H9 (cell line): ENCODE measurements at regions not wholly inside any gene's neighbourhood (a gene's known extent, or its start where the extent isn't known, plus 50 kb on each side); places are given as distances from the start of the nearest gene placed in this dataset.

Experiments used
- DNase-seq: peaks from one replicate; pipeline ENCODE4 v3.0.0-alpha.2; 2017
- H2AFZ ChIP-seq: one replicate; pipeline ENCODE4 v1.6.1; 2013; ENCODE audit warnings: mild to moderate bottlenecking, low read length, control low read depth, moderate library complexity
- H2AK5ac ChIP-seq: 2 replicates; pipeline ENCODE4 v1.6.1; 2013; ENCODE audit warnings: low read length, control low read depth, mixed read lengths; ENCODE audit not compliant: insufficient read length
- H2BK120ac ChIP-seq: one replicate; pipeline ENCODE4 v1.6.1; 2013; ENCODE audit warnings: low read depth, mild to moderate bottlenecking, low read length, control low read depth, inconsistent platforms; ENCODE audit not compliant: poor library complexity, severe bottlenecking
- H2BK12ac ChIP-seq: 2 replicates; pipeline ENCODE4 v1.6.1; 2013; ENCODE audit warnings: low read length, control low read depth, mixed read lengths, low read depth; ENCODE audit not compliant: insufficient read length
- H2BK15ac ChIP-seq: 2 replicates; pipeline ENCODE4 v1.6.1; 2013; ENCODE audit warnings: low read depth, low read length, control low read depth
- H2BK20ac ChIP-seq: one replicate; pipeline ENCODE4 v1.6.1; 2013; ENCODE audit warnings: low read depth, mild to moderate bottlenecking, low read length, control low read depth, inconsistent platforms; ENCODE audit not compliant: poor library complexity, severe bottlenecking
- H2BK5ac ChIP-seq: 2 replicates; pipeline ENCODE4 v1.6.1; 2013; ENCODE audit warnings: low read length, control low read depth, mixed read lengths; ENCODE audit not compliant: insufficient read length
- H3K14ac ChIP-seq: 2 replicates; pipeline ENCODE4 v1.6.1; 2013; ENCODE audit warnings: low read length, control low read depth; ENCODE audit not compliant: insufficient read depth
- H3K18ac ChIP-seq: 2 replicates; pipeline ENCODE4 v1.6.1; 2013; ENCODE audit warnings: low read depth, mild to moderate bottlenecking, mixed read lengths, low read length, control low read depth; ENCODE audit not compliant: insufficient read length
- H3K23ac ChIP-seq: 2 replicates; pipeline ENCODE4 v1.6.1; 2013; ENCODE audit warnings: low read length, control low read depth, mixed read lengths, low read depth; ENCODE audit not compliant: insufficient read length
- H3K23me2 ChIP-seq: 2 replicates; pipeline ENCODE4 v1.6.1; 2013; ENCODE audit warnings: low read depth, mild to moderate bottlenecking, mixed read lengths, low read length, control low read depth; ENCODE audit not compliant: insufficient read length, poor library complexity, severe bottlenecking
- H3K27ac ChIP-seq: 2 replicates; pipeline ENCODE4 v1.5.1; 2013; ENCODE audit warnings: low read length, control low read depth, mixed read lengths, low read depth; ENCODE audit not compliant: insufficient read length
- H3K27me3 ChIP-seq: 2 replicates; pipeline ENCODE4 v1.6.1; 2013; ENCODE audit warnings: low read length, control low read depth, inconsistent platforms; ENCODE audit not compliant: insufficient read depth
- H3K4ac ChIP-seq: 2 replicates; pipeline ENCODE4 v1.6.1; 2013; ENCODE audit warnings: low read depth, mild to moderate bottlenecking, control low read depth, inconsistent platforms, low read length, moderate library complexity
- H3K4me1 ChIP-seq: 2 replicates; pipeline ENCODE4 v1.6.1; 2013; ENCODE audit warnings: low read length, control low read depth, inconsistent platforms; ENCODE audit not compliant: insufficient read depth
- H3K4me2 ChIP-seq: 2 replicates; pipeline ENCODE4 v1.6.1; 2013; ENCODE audit warnings: low read length, control low read depth, mixed read lengths; ENCODE audit not compliant: insufficient read length, insufficient read depth
- H3K56ac ChIP-seq: 2 replicates; pipeline ENCODE4 v1.6.1; 2013; ENCODE audit warnings: low read depth, mild to moderate bottlenecking, mixed read lengths, low read length, control low read depth; ENCODE audit not compliant: insufficient read length
- H3K79me1 ChIP-seq: 2 replicates; pipeline ENCODE4 v1.6.1; 2013; ENCODE audit warnings: low read depth, mild to moderate bottlenecking, moderate library complexity, low read length, control low read depth, inconsistent platforms; ENCODE audit not compliant: insufficient read depth, poor library complexity, severe bottlenecking
- H3K79me2 ChIP-seq: 2 replicates; pipeline ENCODE4 v1.6.1; 2013; ENCODE audit warnings: low read length, control low read depth, inconsistent platforms; ENCODE audit not compliant: insufficient read depth
- H3K9ac ChIP-seq: 2 replicates; pipeline ENCODE4 v1.6.1; 2013; ENCODE audit warnings: low read length, control low read depth, mixed read lengths; ENCODE audit not compliant: insufficient read length; ENCODE audit errors: extremely low read depth
- H3K9me3 ChIP-seq: one replicate; pipeline ENCODE4 v1.6.1; 2013; ENCODE audit warnings: low read depth, low read length, inconsistent platforms; ENCODE audit not compliant: control insufficient read depth
- H3T11ph ChIP-seq: one replicate; pipeline ENCODE4 v1.6.1; 2013; ENCODE audit warnings: mild to moderate bottlenecking, low read length, control low read depth, inconsistent platforms
- H4K20me1 ChIP-seq: one replicate; pipeline ENCODE4 v1.6.1; 2013; ENCODE audit not compliant: control insufficient read depth, insufficient read length, insufficient read depth
- H4K5ac ChIP-seq: 2 replicates; pipeline ENCODE4 v1.6.1; 2013; ENCODE audit warnings: low read depth, mild to moderate bottlenecking, mixed read lengths, low read length, control low read depth; ENCODE audit not compliant: insufficient read length
- H4K8ac ChIP-seq: replicated peaks from 2 replicates; pipeline ENCODE4 v1.6.1; 2013; ENCODE audit warnings: low read length, control low read depth, mixed read lengths, low read depth; ENCODE audit not compliant: insufficient read length
- H4K91ac ChIP-seq: 2 replicates; pipeline ENCODE4 v1.6.1; 2013; ENCODE audit warnings: low read depth, mild to moderate bottlenecking, moderate library complexity, mixed read lengths, low read length, control low read depth; ENCODE audit not compliant: insufficient read length
- H3K27ac Mint-ChIP-seq, 3 experiments: 2 replicates in 2 of 3; 3 replicates in 1 of 3; pipeline ENCODE4 v1.8.0; 2020 to 2021; ENCODE audit warnings: mixed read lengths in 3 of 3, mild to moderate bottlenecking in 1 of 3, moderate library complexity in 1 of 3
- H3K27me3 Mint-ChIP-seq: 2 replicates; pipeline ENCODE4 v1.8.0; 2021; ENCODE audit warnings: low read depth, mild to moderate bottlenecking, moderate library complexity, mixed read lengths
- H3K36me3 Mint-ChIP-seq, 3 experiments: 2 replicates in 2 of 3; 3 replicates in 1 of 3; pipeline ENCODE4 v1.8.0; 2020 to 2021; ENCODE audit warnings: low read depth in 3 of 3, mixed read lengths in 3 of 3; ENCODE audit not compliant: insufficient read depth in 1 of 3
- H3K4me1 Mint-ChIP-seq, 2 experiments: 2 replicates each; pipeline ENCODE4 v1.8.0; 2020; ENCODE audit warnings: mixed read lengths in 2 of 2
- H3K4me3 Mint-ChIP-seq, 2 experiments: 2 replicates in 1 of 2; 3 replicates in 1 of 2; pipeline ENCODE4 v1.8.0; 2020 to 2021; ENCODE audit warnings: mild to moderate bottlenecking in 2 of 2, mixed read lengths in 2 of 2, moderate library complexity in 1 of 2
- H3K9me3 Mint-ChIP-seq, 2 experiments: 2 replicates in 1 of 2; 3 replicates in 1 of 2; pipeline ENCODE4 v1.8.0; 2020; ENCODE audit warnings: mild to moderate bottlenecking in 2 of 2, mixed read lengths in 2 of 2, moderate library complexity in 1 of 2
- WGBS: extraction: QIAGEN DNeasy Blood & Tissue Kit; methylation state at CpG from one replicate; pipeline ENCODE4 v1.1.7; 2013; ENCODE audit warnings: missing lambda C conversion rate, low lambda C conversion rate, mixed read lengths; ENCODE audit not compliant: insufficient read length; ENCODE audit errors: extremely low coverage; 5-methylcytosine and 5-hydroxymethylcytosine counted together
- TF ChIP-seq, protein P1 (sequence below): fragments of 200-600 bp; sonication (generic); conservative IDR thresholded peaks from 3 replicates; pipeline ENCODE4 v1.8.0; 2021; ENCODE audit warnings: antibody characterized with exemption, mild to moderate bottlenecking

DNA sequence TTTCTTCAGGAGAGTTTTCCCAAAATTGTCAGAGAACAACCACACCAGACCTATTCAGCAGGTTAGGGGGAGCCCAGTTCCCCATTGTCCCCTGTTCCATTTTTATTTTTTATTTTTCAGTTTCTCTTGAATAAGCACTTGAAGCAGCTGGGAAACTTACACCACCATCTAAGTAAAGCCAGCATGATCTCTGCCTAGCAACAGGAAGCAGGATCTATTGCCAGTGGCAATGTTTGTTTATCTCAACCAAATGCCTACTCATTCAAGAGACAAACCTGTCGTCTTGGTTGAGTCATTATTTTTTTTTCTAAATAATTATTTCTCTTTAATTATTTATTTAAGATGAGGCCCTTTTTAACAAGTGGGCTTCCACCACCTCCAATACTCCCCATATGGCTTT, 379.3 kb downstream of the PLK2 start:
- Histone ChIP-seq H2BK120ac (no peak overlapping the region), H2BK15ac (no peak overlapping the region), H3K79me2 (no peaks in the 10 kb centered on the region), H3T11ph (no peak overlapping the region), H3K27me3 (no peaks in the 10 kb centered on the region), H2AK5ac (no peak overlapping the region), H4K91ac (no peak overlapping the region), H3K56ac (no peak overlapping the region), H2BK20ac (no peak overlapping the region), H2BK5ac (no peak overlapping the region), H4K8ac (no peak overlapping the region), H2BK12ac (no peak overlapping the region), H3K4ac (no peak overlapping the region), H3K27ac (no peak overlapping the region), H3K79me1 (no peaks in the 10 kb centered on the region), H2AFZ (no peak overlapping the region), H3K4me1 (no peaks in the 10 kb centered on the region; the same call in 1 of the 2 replicates), H4K20me1 (no peaks in the 10 kb centered on the region), H3K18ac (no peak overlapping the region), H3K4me2 (no peak overlapping the region), H3K9me3 (no peaks in the 10 kb centered on the region), H3K9ac (no peak overlapping the region), H3K23ac (no peak overlapping the region), H3K23me2 (no peaks in the 10 kb centered on the region), H3K14ac (no peak overlapping the region), H4K5ac (no peak overlapping the region)
- DNase-seq = no peak
- TF ChIP-seq, protein P1, sequence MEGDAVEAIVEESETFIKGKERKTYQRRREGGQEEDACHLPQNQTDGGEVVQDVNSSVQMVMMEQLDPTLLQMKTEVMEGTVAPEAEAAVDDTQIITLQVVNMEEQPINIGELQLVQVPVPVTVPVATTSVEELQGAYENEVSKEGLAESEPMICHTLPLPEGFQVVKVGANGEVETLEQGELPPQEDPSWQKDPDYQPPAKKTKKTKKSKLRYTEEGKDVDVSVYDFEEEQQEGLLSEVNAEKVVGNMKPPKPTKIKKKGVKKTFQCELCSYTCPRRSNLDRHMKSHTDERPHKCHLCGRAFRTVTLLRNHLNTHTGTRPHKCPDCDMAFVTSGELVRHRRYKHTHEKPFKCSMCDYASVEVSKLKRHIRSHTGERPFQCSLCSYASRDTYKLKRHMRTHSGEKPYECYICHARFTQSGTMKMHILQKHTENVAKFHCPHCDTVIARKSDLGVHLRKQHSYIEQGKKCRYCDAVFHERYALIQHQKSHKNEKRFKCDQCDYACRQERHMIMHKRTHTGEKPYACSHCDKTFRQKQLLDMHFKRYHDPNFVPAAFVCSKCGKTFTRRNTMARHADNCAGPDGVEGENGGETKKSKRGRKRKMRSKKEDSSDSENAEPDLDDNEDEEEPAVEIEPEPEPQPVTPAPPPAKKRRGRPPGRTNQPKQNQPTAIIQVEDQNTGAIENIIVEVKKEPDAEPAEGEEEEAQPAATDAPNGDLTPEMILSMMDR = no peak
- Mint-ChIP-seq H3K27ac (peak overlapping the region in 1 of 3 experiments; percentile 40; a peak in 2 of 7 replicates), H3K36me3 (no peaks in the 10 kb centered on the region), H3K9me3 (no peaks in the 10 kb centered on the region), H3K4me3 (no peak overlapping the region), H3K4me1 (peaks cover 4 to 8% of the 10 kb centered on the region in 2 experiments; a peak in 3 of 4 replicates), H3K27me3 (no peaks in the 10 kb centered on the region)
- no CpG with 5 or more reads among the region's 1 CpG for WGBS
